NCI-H1930 (cell line): ENCODE measurements at regions not wholly inside any gene's neighbourhood (a gene's known extent, or its start where the extent isn't known, plus 50 kb on each side); places are given as distances from the start of the nearest gene placed in this dataset.
"Not testable (repeated sequence)": the region's sequence is repeated elsewhere in the genome, so short reads cannot be mapped to it uniquely, and the experiment has no call there.

ENCODE experiments used
- DNase-seq, 2 experiments: peaks; one replicate each; lab custom pipeline; 2025; lab: John Stamatoyannopoulos, UW

DNA sequence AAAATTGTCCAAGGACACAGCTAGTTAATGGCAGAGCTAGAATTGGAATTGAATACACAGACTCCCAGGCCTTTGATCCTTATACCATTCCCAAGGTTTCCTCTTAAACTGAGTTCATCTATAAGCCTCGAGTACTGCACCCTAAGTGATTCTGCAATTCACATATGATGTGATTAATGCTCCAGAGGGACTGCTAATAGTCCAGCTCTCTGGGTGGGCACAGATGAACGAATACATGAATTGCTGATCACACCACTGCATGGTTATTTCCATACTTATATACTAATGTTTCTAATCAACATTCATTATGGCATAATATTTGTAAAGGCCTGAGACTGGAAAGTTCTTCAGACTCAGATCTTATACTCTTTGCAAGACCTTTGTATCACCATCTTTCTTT lies 101.8 kb downstream of the NUFIP1 start:
- no peak for DNase-seq

DNA sequence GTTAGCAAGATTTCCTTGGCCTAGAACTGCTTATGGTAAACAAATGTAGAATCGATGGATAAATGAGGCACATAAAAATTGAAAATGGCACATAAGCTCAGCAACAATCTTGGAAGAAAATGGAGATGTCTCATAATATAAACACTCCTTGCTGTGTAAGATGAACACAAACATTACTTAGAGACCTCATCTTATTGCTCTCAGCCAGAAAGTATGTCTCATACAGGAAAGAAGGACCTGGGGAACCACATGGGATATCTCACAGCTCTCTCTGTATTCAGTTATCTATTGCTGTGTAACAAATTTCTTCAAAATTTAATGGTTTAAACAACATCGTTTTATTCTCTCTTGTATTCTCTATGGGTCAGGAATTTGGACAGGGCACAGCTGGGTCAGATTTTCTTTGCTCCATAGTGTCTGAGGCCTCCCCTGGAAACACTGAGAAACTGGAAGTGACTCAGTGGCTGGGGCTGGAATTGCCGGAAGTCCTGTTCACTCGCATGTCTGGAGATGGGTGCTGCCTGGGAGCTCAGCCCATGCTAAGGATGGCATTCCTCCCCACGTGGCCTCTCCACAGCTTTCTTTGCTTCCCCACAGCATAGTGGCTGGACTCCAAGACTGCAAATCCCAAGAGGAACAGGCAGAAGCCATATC lies 105.1 kb downstream of the NUFIP1 start:
- DNase-seq, result no peak

DNA sequence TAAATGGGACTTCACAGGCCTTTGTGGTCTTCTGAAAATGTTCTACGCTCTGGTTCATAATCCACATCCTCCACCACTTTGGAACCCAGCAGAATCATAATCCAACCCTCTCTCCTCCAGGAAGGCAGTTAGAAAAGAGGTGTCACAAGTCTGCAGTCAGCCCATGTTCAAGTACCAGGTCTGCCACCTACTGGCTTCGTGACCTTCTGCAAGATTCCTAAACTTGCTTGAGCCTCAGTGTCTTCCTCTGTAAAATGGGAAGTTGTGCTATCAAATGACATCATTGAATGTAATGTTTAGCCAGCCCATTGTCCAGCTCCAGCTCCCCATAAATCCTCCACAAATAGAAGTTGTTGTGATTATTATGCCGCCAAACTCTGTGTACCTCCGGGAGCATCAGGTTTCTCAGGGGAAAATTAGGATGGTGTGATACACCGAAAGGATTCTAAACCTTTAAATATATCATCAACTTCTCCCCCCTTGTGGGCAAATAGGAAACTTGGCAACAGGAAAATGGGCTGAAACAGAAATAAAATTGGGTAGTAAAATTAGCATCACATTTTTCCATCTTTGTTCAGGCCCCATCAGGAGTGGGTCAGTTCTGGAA lies 109.7 kb downstream of the NUFIP1 start:
- DNase-seq, result no peak

DNA sequence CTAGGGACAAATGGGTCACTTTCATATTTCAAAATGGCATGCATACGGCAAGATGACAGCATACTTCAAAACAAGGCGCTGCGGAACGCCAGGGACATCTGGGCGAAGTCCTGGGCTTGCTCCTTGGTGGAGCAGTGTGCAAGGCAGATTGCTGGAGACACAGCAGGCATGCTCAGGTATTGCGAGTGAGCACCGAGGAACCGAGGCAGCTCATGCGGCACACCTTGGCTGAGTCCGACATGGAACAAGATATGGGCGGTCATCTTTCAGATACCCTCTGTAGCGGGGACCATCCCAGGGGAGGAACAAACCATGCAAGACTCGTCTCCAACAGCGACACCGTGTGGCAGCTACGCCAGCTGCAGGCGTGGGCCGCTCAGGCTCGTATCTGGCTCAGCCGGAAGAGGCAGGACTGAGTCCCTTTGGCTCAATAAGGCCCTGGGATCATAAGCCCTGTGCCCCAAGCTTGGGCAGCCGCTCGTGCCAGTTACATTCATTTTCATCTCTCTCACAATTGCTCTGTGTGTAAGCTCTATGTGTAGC lies 112.4 kb downstream of the NUFIP1 start:
- DNase-seq, result no peak

DNA sequence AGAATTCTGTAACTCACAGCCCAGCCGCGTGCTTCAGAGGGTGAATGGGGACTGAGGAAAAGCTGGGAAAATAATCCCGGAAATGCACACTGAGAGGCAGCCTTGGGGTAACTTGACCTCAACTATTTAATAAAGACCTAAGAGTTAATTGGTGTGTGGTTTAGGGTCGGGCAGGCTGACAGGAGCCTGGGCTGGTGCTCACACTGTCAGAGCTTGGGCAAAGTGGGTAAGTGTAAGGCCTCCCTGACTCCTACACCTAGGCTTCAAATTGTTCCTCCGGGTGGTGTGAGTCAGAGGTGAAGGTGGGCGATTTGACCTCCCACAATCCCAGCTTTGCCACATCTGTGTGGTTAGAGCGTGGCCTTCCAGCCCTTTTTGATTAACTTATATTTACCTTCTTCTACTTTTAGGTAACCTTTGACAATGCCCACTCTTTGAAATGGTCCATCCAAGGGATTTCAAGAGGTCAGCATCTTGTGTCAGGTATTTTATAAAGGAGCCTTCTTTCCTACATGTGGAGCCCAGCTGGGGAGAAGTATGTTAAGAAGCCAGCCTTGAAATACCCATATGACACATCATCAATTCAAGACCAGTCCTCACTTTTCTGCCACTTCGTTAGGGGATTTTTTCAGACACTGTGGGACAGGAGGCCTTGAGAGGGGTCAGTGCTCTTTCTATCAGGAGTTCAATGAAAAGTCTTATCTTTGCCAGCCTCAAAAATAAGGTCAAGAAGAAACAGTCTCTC lies 114.2 kb downstream of the NUFIP1 start:
- DNase-seq, result no peak

DNA sequence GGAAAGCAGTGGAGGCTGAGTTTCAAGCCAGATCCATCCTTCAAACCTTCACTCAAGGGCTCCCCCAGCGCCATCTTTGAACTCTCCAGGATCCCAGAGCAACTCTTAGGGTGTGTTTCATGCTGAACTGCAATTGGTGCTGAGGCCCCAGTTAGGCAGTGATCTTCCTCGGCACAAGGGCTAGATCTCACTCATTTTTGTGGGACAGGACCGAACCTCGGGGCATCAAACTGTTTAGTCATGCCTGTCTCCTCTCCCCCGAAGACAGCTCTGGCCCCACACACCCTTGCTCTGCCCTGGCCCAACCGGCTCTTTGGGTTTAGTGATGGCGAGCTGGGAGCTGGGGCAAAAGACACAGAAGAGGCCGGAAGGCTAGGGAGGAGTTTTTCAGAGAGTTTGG lies 115.1 kb downstream of the NUFIP1 start:
- no peak for DNase-seq

GRCh38 chr13:44873461-44873860 lies 115.8 kb downstream of the NUFIP1 start:
- DNase-seq, result no peak

DNA sequence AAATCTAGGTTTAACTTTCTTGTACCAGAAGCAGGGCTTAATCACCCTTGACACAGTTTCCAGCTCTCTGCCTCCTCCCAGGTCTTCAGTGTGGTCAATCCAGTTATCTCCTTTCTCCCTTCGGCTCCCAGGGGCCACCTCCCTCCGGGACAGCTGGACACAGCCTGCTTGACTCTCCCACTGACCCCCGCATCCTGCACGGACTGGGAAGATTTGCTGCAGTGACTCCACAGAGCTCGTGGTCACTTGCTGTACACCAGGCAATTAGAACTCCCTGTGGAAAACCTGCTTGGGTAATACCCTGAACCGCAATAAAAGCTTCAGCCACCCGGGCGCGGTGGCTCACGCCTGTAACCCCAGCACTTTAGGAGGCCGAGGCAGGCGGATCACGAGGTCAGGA lies 116.5 kb downstream of the NUFIP1 start:
- no peak for DNase-seq

GRCh38 chr13:44870456-44870929 lies 118.8 kb downstream of the NUFIP1 start:
- no peak for DNase-seq

GRCh38 chr13:44869167-44869566 lies 120.1 kb downstream of the NUFIP1 start:
- DNase-seq, result no peak

DNA sequence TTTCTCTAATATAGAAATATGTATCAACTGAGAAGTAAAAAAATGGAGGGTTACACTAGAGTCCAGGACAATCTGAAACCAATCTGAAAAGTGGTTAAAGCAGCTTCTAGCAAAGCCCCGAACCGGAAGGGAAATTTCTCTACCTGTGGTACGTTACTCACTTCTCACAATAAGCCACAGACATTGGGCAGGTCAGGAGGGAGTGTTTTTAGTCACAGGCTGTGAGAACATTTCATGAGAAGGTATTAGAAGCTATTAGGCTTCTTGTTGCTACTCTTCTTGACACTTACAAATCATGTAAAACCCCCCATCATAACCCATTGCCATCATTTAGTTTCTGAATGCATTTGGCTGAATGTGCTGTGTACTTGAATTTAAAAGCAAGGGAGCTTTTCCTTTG lies 120.9 kb downstream of the NUFIP1 start:
- DNase-seq, result no peak

GRCh38 chr13:44867825-44868224 lies 121.4 kb downstream of the NUFIP1 start:
- no peak for DNase-seq

GRCh38 chr13:44866411-44866911 lies 122.8 kb downstream of the NUFIP1 start:
- DNase-seq, result no peak

GRCh38 chr13:44865722-44866410 lies 123.4 kb downstream of the NUFIP1 start:
- DNase-seq, result no peak

GRCh38 chr13:44863641-44864040 lies 125.6 kb downstream of the NUFIP1 start:
- DNase-seq, result not testable (repeated sequence)

GRCh38 chr13:44860454-44860853 lies 128.8 kb downstream of the NUFIP1 start:
- DNase-seq, result no peak

DNA sequence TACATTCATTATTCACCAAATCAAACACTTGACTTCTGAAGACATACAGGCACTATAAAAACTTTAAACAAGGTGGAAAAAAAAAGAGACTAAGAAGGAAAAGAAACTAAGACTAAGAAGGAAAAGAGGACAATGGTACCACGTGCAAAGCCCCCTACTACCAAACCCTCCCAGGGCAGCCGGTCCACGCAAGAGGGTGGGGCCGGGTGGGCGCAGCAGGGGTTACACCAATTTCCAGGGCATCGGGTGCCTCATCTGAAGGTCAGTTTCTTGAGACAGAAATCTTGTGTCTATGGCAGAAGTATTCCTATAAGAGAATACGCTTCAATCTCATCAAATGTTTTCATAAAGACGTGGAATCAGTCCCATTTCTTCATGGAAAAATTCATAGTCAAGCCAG lies 131.5 kb downstream of the NUFIP1 start:
- DNase-seq, result no peak

- no peak for DNase-seq
These were observed 132.2 kb downstream of the NUFIP1 start for GRCh38 chr13:44857061-44857460.

DNA sequence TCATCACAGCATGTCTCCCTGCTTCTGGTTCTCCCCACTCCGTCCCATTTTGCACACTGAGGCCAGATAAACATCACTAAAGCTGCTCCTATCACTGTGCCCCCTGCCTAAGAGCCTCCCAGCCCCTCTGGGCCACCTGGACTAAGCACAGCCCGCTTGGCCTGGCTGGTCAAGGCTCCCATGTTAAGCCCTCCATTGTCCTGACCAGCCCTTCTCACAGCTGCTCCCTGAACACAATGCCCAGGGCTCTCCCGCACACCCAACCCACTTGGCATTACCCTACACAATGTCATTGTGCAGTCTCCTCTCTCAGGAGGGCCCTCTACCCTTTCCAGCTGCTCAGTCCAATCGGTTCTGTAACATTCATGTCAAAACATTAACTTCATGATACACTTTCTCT lies 133.4 kb downstream of the NUFIP1 start:
- DNase-seq, result no peak

- no peak for DNase-seq
These were observed 134.8 kb downstream of the NUFIP1 start for GRCh38 chr13:44854313-44855060.

DNA sequence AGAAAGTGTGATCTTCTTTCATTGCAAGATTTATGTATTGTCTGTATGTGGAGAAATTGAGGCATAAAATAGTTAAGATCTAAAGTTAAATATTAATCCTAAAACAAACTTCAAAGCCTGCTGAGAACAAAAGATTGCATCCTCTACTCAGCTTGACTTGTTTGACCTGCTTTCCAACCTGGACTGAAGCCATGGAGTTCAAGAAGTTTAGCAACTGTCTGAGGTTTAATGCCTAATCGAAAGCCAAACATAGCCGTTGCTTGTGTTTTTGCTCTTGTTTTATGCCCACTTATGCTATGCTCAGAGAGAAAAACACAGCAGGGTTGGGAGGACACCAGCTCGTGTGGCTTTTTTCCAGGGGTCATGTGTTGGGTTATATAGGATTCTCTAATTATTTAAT lies 135.6 kb downstream of the NUFIP1 start:
- no peak for DNase-seq
